ENCODE measurements at regions not wholly inside any gene's neighbourhood (a gene's known extent, or its start where the extent isn't known, plus 50 kb on each side); places are given as distances from the start of the nearest gene placed in this dataset.

DNA sequence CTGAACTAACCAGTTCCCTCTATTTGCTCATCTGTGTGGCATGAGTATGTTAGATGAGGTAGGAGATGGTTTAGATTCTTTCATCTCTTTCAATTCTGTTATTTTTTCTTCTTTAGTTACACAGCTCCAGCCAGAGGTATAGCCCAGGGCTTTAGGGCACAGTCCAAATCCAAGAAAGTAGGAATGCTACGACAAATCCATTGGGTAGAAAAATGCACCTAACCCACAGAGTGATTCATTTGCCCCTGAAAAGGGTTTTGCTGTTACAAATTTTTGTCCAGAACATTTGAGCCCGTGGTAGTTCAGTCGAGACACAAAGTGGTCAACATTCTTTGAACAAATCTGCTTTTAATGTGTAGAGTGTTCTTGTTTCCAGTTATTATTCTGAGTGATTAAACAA is 250.7 kb downstream of the HS3ST3A1 start:
- TF ChIP-seq, protein P1, sequence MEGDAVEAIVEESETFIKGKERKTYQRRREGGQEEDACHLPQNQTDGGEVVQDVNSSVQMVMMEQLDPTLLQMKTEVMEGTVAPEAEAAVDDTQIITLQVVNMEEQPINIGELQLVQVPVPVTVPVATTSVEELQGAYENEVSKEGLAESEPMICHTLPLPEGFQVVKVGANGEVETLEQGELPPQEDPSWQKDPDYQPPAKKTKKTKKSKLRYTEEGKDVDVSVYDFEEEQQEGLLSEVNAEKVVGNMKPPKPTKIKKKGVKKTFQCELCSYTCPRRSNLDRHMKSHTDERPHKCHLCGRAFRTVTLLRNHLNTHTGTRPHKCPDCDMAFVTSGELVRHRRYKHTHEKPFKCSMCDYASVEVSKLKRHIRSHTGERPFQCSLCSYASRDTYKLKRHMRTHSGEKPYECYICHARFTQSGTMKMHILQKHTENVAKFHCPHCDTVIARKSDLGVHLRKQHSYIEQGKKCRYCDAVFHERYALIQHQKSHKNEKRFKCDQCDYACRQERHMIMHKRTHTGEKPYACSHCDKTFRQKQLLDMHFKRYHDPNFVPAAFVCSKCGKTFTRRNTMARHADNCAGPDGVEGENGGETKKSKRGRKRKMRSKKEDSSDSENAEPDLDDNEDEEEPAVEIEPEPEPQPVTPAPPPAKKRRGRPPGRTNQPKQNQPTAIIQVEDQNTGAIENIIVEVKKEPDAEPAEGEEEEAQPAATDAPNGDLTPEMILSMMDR (IDR thresholded peaks at IDR 0.05): no peak
- TF ChIP-seq POLR2A (IDR thresholded peaks at IDR 0.05): no peak

All from esophagus squamous epithelium (tissue), 4 donors.